Ishikawa (cell line): ENCODE measurements at regions not wholly inside any gene's neighbourhood (a gene's known extent, or its start where the extent isn't known, plus 50 kb on each side); places are given as distances from the start of the nearest gene placed in this dataset.

ENCODE experiments used
- CEBPB ChIP-seq: IDR thresholded peaks from 2 replicates; pipeline ENCODE4 v1.6.1; 2012
- CREB1 ChIP-seq: IDR thresholded peaks from 2 replicates; pipeline ENCODE4 v1.6.1; 2012; ENCODE audit warnings: low read depth
- EGR1 ChIP-seq: IDR thresholded peaks from 2 replicates; pipeline ENCODE4 v1.6.1; 2012
- EP300 ChIP-seq: IDR thresholded peaks from 2 replicates; pipeline ENCODE4 v1.6.1; 2012; ENCODE audit warnings: borderline replicate concordance
- FOXM1 ChIP-seq: IDR thresholded peaks from 2 replicates; pipeline ENCODE4 v1.6.1; 2012; ENCODE audit warnings: low read depth, borderline replicate concordance
- NFIC ChIP-seq: IDR thresholded peaks from 2 replicates; pipeline ENCODE4 v1.6.1; 2012
- RAD21 ChIP-seq: IDR thresholded peaks from 2 replicates; pipeline ENCODE4 v1.6.1; 2012; ENCODE audit warnings: low read depth
- TAF1 ChIP-seq: IDR thresholded peaks from 2 replicates; pipeline ENCODE4 v1.6.1; 2012; ENCODE audit warnings: low read depth, mild to moderate bottlenecking
- TCF12 ChIP-seq: IDR thresholded peaks from 2 replicates; pipeline ENCODE4 v1.6.1; 2012; ENCODE audit warnings: low read depth
- TEAD4 ChIP-seq: IDR thresholded peaks from 2 replicates; pipeline ENCODE4 v1.6.1; 2012
- YY1 ChIP-seq: IDR thresholded peaks from 2 replicates; pipeline ENCODE4 v1.6.1; 2012; ENCODE audit warnings: low read depth
- ZBTB7A ChIP-seq: IDR thresholded peaks from 2 replicates; pipeline ENCODE4 v1.6.1; 2012; ENCODE audit warnings: low read depth
- TF ChIP-seq, protein P1 (sequence below): IDR thresholded peaks from 2 replicates; pipeline ENCODE4 v1.6.1; 2012
- TF ChIP-seq, protein P2 (sequence below): IDR thresholded peaks from 2 replicates; pipeline ENCODE4 v1.6.1; 2012; ENCODE audit warnings: low read depth, mild to moderate bottlenecking
- TF ChIP-seq, protein P3 (sequence below): IDR thresholded peaks from 2 replicates; pipeline ENCODE4 v1.6.1; 2012

DNA sequence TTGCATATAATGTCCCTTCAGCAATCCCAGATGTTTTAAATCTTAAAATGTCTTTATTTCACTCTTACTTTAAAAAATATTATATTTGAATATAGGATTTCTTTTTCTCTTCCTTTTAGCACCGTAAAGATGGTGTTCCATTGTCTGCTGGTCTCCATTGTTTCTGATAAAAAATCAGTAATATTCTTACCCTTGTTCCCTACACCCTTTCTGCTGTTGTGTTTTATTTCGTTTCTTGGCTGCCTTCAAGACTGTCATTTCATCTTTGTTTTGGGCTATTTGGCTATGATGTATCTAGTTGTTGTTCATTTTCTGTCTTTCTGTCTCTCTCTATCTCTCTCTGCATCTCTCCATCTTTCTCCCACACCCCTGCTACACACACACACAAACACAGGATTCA is 197.9 kb downstream of the IRX2 start:
- TF ChIP-seq CEBPB (no peak), YY1 (no peak), EGR1 (no peak), CREB1 (no peak), FOXM1 (no peak), ZBTB7A (no peak), EP300 (no peak)
- TF ChIP-seq, protein P1, sequence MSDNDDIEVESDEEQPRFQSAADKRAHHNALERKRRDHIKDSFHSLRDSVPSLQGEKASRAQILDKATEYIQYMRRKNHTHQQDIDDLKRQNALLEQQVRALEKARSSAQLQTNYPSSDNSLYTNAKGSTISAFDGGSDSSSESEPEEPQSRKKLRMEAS: no peak
- TF ChIP-seq, protein P2, sequence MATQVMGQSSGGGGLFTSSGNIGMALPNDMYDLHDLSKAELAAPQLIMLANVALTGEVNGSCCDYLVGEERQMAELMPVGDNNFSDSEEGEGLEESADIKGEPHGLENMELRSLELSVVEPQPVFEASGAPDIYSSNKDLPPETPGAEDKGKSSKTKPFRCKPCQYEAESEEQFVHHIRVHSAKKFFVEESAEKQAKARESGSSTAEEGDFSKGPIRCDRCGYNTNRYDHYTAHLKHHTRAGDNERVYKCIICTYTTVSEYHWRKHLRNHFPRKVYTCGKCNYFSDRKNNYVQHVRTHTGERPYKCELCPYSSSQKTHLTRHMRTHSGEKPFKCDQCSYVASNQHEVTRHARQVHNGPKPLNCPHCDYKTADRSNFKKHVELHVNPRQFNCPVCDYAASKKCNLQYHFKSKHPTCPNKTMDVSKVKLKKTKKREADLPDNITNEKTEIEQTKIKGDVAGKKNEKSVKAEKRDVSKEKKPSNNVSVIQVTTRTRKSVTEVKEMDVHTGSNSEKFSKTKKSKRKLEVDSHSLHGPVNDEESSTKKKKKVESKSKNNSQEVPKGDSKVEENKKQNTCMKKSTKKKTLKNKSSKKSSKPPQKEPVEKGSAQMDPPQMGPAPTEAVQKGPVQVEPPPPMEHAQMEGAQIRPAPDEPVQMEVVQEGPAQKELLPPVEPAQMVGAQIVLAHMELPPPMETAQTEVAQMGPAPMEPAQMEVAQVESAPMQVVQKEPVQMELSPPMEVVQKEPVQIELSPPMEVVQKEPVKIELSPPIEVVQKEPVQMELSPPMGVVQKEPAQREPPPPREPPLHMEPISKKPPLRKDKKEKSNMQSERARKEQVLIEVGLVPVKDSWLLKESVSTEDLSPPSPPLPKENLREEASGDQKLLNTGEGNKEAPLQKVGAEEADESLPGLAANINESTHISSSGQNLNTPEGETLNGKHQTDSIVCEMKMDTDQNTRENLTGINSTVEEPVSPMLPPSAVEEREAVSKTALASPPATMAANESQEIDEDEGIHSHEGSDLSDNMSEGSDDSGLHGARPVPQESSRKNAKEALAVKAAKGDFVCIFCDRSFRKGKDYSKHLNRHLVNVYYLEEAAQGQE: no peak

DNA sequence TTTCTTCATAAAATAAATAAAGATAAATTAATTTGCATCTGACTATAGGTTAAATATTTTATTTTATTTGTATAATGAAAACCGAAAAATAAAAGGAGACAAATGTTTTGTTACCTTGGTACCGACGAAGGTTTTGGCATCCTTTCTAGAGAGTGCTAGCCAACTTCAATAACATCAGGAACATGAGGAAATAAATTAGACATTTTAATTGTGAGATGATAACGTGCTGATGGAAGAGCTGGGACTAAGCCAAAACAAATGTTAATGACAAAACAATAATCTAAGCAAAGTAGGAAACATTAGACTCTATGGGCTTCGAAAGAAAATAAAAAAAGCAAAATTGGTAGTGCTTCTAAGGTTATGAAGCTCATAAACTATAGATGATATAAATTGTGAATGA is 201.0 kb downstream of the IRX2 start:
- TF ChIP-seq TAF1 (no peak), CEBPB (no peak), CREB1 (no peak), FOXM1 (no peak), RAD21 (no peak), YY1 (no peak), TCF12 (no peak), NFIC (no peak), EGR1 (no peak), EP300 (no peak), TEAD4 (no peak), ZBTB7A (no peak)
- TF ChIP-seq, protein P2: no peak
- TF ChIP-seq, protein P1: no peak
- TF ChIP-seq, protein P3, sequence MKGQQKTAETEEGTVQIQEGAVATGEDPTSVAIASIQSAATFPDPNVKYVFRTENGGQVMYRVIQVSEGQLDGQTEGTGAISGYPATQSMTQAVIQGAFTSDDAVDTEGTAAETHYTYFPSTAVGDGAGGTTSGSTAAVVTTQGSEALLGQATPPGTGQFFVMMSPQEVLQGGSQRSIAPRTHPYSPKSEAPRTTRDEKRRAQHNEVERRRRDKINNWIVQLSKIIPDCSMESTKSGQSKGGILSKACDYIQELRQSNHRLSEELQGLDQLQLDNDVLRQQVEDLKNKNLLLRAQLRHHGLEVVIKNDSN: no peak

DNA sequence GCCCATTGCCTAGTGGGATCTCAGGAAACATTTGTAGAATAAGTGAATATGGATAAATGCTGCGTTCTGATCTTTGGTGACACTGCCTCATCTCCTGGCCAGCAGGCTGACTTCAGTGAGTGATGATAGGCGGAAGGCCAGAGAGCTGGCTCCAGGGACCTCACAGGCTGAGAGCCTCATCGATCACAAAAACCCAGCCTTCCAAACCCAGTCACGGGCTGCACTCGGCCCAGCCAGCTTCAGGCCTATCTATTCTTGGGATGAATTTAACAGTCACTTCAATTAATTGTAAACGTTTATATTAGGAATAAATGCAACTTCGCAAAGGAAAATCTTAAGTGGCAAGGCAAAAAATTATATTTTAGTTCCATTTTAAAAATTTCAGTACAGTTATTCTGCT is 201.6 kb downstream of the IRX2 start:
- no peak for TF ChIP-seq FOXM1
- no peak for TF ChIP-seq YY1
- no peak for TF ChIP-seq RAD21
- TF ChIP-seq EP300: no peak
- TF ChIP-seq, protein P1: no peak
- TF ChIP-seq, protein P3: no peak
- TF ChIP-seq TAF1: no peak
- no peak for TF ChIP-seq TCF12
- no peak for TF ChIP-seq EGR1
- TF ChIP-seq, protein P2: no peak
- TF ChIP-seq CEBPB: no peak
- TF ChIP-seq TEAD4: no peak
- no peak for TF ChIP-seq ZBTB7A
- TF ChIP-seq NFIC: no peak
- no peak for TF ChIP-seq CREB1

DNA sequence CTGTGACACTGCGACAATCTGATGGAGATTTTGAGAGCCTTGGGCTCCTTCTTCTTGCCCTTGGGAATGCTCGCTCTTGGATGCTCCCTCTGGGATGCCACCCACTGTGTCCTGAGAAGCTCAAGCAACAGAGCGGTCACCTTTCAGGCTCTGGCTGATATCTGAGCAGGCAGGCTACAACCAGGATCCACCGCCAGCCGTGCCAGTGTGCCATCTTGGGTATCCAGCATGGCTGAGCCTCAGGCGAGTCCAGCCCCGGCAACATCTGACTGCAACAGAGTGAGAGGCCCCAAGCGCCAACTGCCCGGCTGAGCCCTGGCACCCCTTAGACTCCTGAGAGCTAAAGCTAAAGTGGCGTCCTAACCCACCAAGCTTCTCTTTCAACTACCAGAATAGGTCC is 202.1 kb downstream of the IRX2 start:
- TF ChIP-seq, protein P2: no peak
- TF ChIP-seq FOXM1: no peak
- TF ChIP-seq, protein P3: no peak
- TF ChIP-seq EP300: no peak
- no peak for TF ChIP-seq TCF12
- no peak for TF ChIP-seq NFIC
- TF ChIP-seq YY1: no peak
- no peak for TF ChIP-seq CEBPB
- no peak for TF ChIP-seq EGR1
- no peak for TF ChIP-seq TAF1
- TF ChIP-seq TEAD4: no peak
- TF ChIP-seq ZBTB7A: no peak
- TF ChIP-seq CREB1: no peak
- TF ChIP-seq, protein P1: no peak
- no peak for TF ChIP-seq RAD21
